Cardiac muscle cell (in vitro differentiated cells and primary cell): ENCODE measurements at regions not wholly inside any gene's neighbourhood (a gene's known extent, or its start where the extent isn't known, plus 50 kb on each side); places are given as distances from the start of the nearest gene placed in this dataset.

Experiments
- DNase-seq, 2 donors: peaks; one replicate each; pipeline versions ENCODE4 v3.0.0 to v3.0.0-alpha.2; 2010 to 2017; ENCODE audit warnings: low read depth in 1 of 2, low spot score in 1 of 2
- H3K27ac ChIP-seq: fragments of 200-600 bp; sonication (generic); 2 replicates; pipeline ENCODE4 v1.5.1; 2016
- H3K27me3 ChIP-seq: fragments of 200-600 bp; sonication (generic); 2 replicates; pipeline ENCODE4 v1.6.0; 2016; ENCODE audit warnings: control low read depth
- H3K36me3 ChIP-seq: fragments of 200-600 bp; sonication (generic); 2 replicates; pipeline ENCODE4 v1.5.1; 2016; ENCODE audit warnings: control low read depth
- H3K4me1 ChIP-seq: fragments of 200-600 bp; sonication (generic); 2 replicates; pipeline ENCODE4 v1.8.1; 2017; ENCODE audit warnings: low read depth, mild to moderate bottlenecking, mixed run types
- H3K4me3 ChIP-seq: fragments of 200-600 bp; sonication (generic); 2 replicates; pipeline ENCODE4 v1.5.1; 2016; ENCODE audit warnings: mild to moderate bottlenecking
- H3K9me3 ChIP-seq: fragments of 200-600 bp; sonication (generic); 2 replicates; pipeline ENCODE4 v1.5.1; 2017; ENCODE audit warnings: low read depth, mild to moderate bottlenecking, control low read depth
- CTCF ChIP-seq: IDR thresholded peaks from 2 replicates; pipeline ENCODE4 v1.5.1; 2012; ENCODE audit warnings: low read depth, mild to moderate bottlenecking, low read length

GRCh38 chr13:89923736-89924135, 1423.8 kb upstream of the MIR17HG start:
- DNase-seq, result peak in 1 of 2 donors; percentile 6
- peaks cover 6% of the 10 kb centered on the region for H3K4me1 ChIP-seq

GRCh38 chr13:89925107-89925506, 1422.4 kb upstream of the MIR17HG start:
- H3K4me1 ChIP-seq, result peaks cover 6% of the 10 kb centered on the region
- peak; percentile 36 for TF ChIP-seq CTCF
- H3K27me3 ChIP-seq, result no peaks in the 10 kb centered on the region
- no peaks in the 10 kb centered on the region for H3K9me3 ChIP-seq
- no peak overlapping the region for H3K4me3 ChIP-seq
- H3K27ac ChIP-seq, result no peak overlapping the region
- H3K36me3 ChIP-seq, result no peaks in the 10 kb centered on the region
- peak; percentile 35 to 58 for DNase-seq

More at GRCh38 chr13:89923736-89924135, 1423.8 kb upstream of the MIR17HG start:
- Histone ChIP-seq H3K27me3 (no peaks in the 10 kb centered on the region), H3K9me3 (no peaks in the 10 kb centered on the region), H3K4me3 (no peak overlapping the region), H3K36me3 (no peaks in the 10 kb centered on the region), H3K27ac (no peak overlapping the region)
- no peak for TF ChIP-seq CTCF

- H3K4me3 ChIP-seq, result no peak overlapping the region
Measured at GRCh38 chr13:89930861-89931260, 1416.6 kb upstream of the MIR17HG start.

GRCh38 chr13:89932902-89933301, 1414.6 kb upstream of the MIR17HG start:
- TF ChIP-seq CTCF, result no peak
- Histone ChIP-seq H3K27me3 (no peaks in the 10 kb centered on the region), H3K27ac (no peak overlapping the region), H3K36me3 (no peaks in the 10 kb centered on the region), H3K4me3 (no peak overlapping the region), H3K4me1 (no peaks in the 10 kb centered on the region), H3K9me3 (no peaks in the 10 kb centered on the region)
- DNase-seq, result no peak

More at GRCh38 chr13:89930861-89931260, 1416.6 kb upstream of the MIR17HG start:
- DNase-seq, result no peak
- H3K4me1 ChIP-seq, result no peaks in the 10 kb centered on the region
- H3K27me3 ChIP-seq, result no peaks in the 10 kb centered on the region
- H3K27ac ChIP-seq, result no peak overlapping the region
- no peaks in the 10 kb centered on the region for H3K9me3 ChIP-seq
- no peaks in the 10 kb centered on the region for H3K36me3 ChIP-seq
- TF ChIP-seq CTCF, result no peak

GRCh38 chr13:89936256-89936655, 1411.2 kb upstream of the MIR17HG start:
- no peak for DNase-seq
- Histone ChIP-seq H3K36me3 (no peaks in the 10 kb centered on the region), H3K27me3 (no peaks in the 10 kb centered on the region), H3K27ac (no peak overlapping the region), H3K4me1 (no peaks in the 10 kb centered on the region), H3K4me3 (no peak overlapping the region), H3K9me3 (no peaks in the 10 kb centered on the region)
- TF ChIP-seq CTCF, result no peak

- no peak overlapping the region for H3K4me3 ChIP-seq
- no peaks in the 10 kb centered on the region for H3K9me3 ChIP-seq
- no peak for DNase-seq
- H3K27me3 ChIP-seq, result no peaks in the 10 kb centered on the region
- no peaks in the 10 kb centered on the region for H3K36me3 ChIP-seq
- H3K4me1 ChIP-seq, result no peaks in the 10 kb centered on the region
- no peak for TF ChIP-seq CTCF
- no peak overlapping the region for H3K27ac ChIP-seq
Measured at GRCh38 chr13:89937420-89937819, 1410.1 kb upstream of the MIR17HG start.
